ENCODE measurements at regions not wholly inside any gene's neighbourhood (a gene's known extent, or its start where the extent isn't known, plus 50 kb on each side); places are given as distances from the start of the nearest gene placed in this dataset.

GRCh38 chr6:120960761-120961160 is 373.5 kb downstream of the TBC1D32 start:
- DNase-seq (ENCODE audit: low read depth) (no peak), FAIRE-seq (no peak)
- Histone ChIP-seq H3K27me3 (ENCODE audit: control insufficient read depth, insufficient read depth, low read length) (no peaks in the 10 kb centered on the region), H3K4me3 (ENCODE audit: low read depth, low read length) (no peak overlapping the region), H3K36me3 (ENCODE audit: control insufficient read depth, insufficient read depth, low read length) (no peaks in the 10 kb centered on the region)
- no peak for TF ChIP-seq CTCF (IDR thresholded peaks at IDR 0.05; ENCODE audit: insufficient read depth, low read length, severe bottlenecking)

GRCh38 chr6:120954111-120954510 is 380.2 kb downstream of the TBC1D32 start:
- TF ChIP-seq CTCF (IDR thresholded peaks at IDR 0.05; ENCODE audit: insufficient read depth, low read length, severe bottlenecking) = no peak
- H3K36me3 ChIP-seq (ENCODE audit: control insufficient read depth, insufficient read depth, low read length) = no peaks in the 10 kb centered on the region
- H3K4me3 ChIP-seq (ENCODE audit: low read depth, low read length) = no peak overlapping the region
- FAIRE-seq (no peak), DNase-seq (ENCODE audit: low read depth) (no peak)
- no peaks in the 10 kb centered on the region for H3K27me3 ChIP-seq (ENCODE audit: control insufficient read depth, insufficient read depth, low read length)

- DNase-seq (ENCODE audit: low read depth) (no peak), FAIRE-seq (no peak)
- no peak for TF ChIP-seq CTCF (IDR thresholded peaks at IDR 0.05; ENCODE audit: insufficient read depth, low read length, severe bottlenecking)
- H3K27me3 ChIP-seq (ENCODE audit: control insufficient read depth, insufficient read depth, low read length) = no peaks in the 10 kb centered on the region
- H3K36me3 ChIP-seq (ENCODE audit: control insufficient read depth, insufficient read depth, low read length) = no peaks in the 10 kb centered on the region
- H3K4me3 ChIP-seq (ENCODE audit: low read depth, low read length) = no peak overlapping the region
Observed at GRCh38 chr6:120951258-120951657, 383.0 kb downstream of the TBC1D32 start.

- Histone ChIP-seq H3K36me3 (ENCODE audit: control insufficient read depth, insufficient read depth, low read length) (no peaks in the 10 kb centered on the region), H3K4me3 (ENCODE audit: low read depth, low read length) (no peak overlapping the region), H3K27me3 (ENCODE audit: control insufficient read depth, insufficient read depth, low read length) (no peaks in the 10 kb centered on the region)
- no peak for TF ChIP-seq CTCF (IDR thresholded peaks at IDR 0.05; ENCODE audit: insufficient read depth, low read length, severe bottlenecking)
- no peak for DNase-seq (ENCODE audit: low read depth)
- FAIRE-seq = no peak
Observed at GRCh38 chr6:120947111-120947510, 387.2 kb downstream of the TBC1D32 start.

GRCh38 chr6:120945905-120946594 is 388.2 kb downstream of the TBC1D32 start:
- TF ChIP-seq CTCF (IDR thresholded peaks at IDR 0.05; ENCODE audit: insufficient read depth, low read length, severe bottlenecking) = no peak
- DNase-seq (ENCODE audit: low read depth) (no peak), FAIRE-seq (no peak)
- Histone ChIP-seq H3K27me3 (ENCODE audit: control insufficient read depth, insufficient read depth, low read length) (no peaks in the 10 kb centered on the region), H3K4me3 (ENCODE audit: low read depth, low read length) (no peak overlapping the region), H3K36me3 (ENCODE audit: control insufficient read depth, insufficient read depth, low read length) (no peaks in the 10 kb centered on the region)

GRCh38 chr6:120938876-120939472 is 395.3 kb downstream of the TBC1D32 start:
- FAIRE-seq (no peak), DNase-seq (ENCODE audit: low read depth) (no peak)
- Histone ChIP-seq H3K4me3 (ENCODE audit: low read depth, low read length) (no peak overlapping the region), H3K36me3 (ENCODE audit: control insufficient read depth, insufficient read depth, low read length) (no peaks in the 10 kb centered on the region), H3K27me3 (ENCODE audit: control insufficient read depth, insufficient read depth, low read length) (no peaks in the 10 kb centered on the region)
- TF ChIP-seq CTCF (IDR thresholded peaks at IDR 0.05; ENCODE audit: insufficient read depth, low read length, severe bottlenecking) = no peak

Measured in bronchial epithelial cell (primary cell).